ENCODE measurements at regions not wholly inside any gene's neighbourhood (a gene's known extent, or its start where the extent isn't known, plus 50 kb on each side); places are given as distances from the start of the nearest gene placed in this dataset.
"Not testable (repeated sequence)": the region's sequence is repeated elsewhere in the genome, so short reads cannot be mapped to it uniquely, and the experiment has no call there.

GRCh38 chr3:178140531-178141304, 395.5 kb upstream of the KCNMB2 start:
- Histone ChIP-seq H3K4me3 (no peak overlapping the region), H3K27me3 (ENCODE audit: low read depth) (no peaks in the 10 kb centered on the region), H3K4me1 (no peaks in the 10 kb centered on the region), H3K9me3 (replicated peaks) (no peaks in the 10 kb centered on the region), H3K27ac (replicated peaks) (no peak overlapping the region), H3K36me3 (no peaks in the 10 kb centered on the region)
- intact Hi-C loops (cut with micrococcal nuclease) = no loop called here
- DNase-seq = no peak
- TF ChIP-seq CTCF (IDR thresholded peaks at IDR 0.05; ENCODE audit: borderline replicate concordance) = no peak

- intact Hi-C loops (cut with micrococcal nuclease); H3K27me3 ChIP-seq (ENCODE audit: low read depth); DNase-seq; H3K4me3 ChIP-seq; H3K4me1 ChIP-seq; H3K36me3 ChIP-seq; H3K27ac ChIP-seq (replicated peaks); H3K9me3 ChIP-seq (replicated peaks): not testable (repeated sequence)
Measured at GRCh38 chr3:178141305-178141684, 394.9 kb upstream of the KCNMB2 start.

GRCh38 chr3:178146406-178146831, 389.8 kb upstream of the KCNMB2 start:
- H3K4me3 ChIP-seq = no peak overlapping the region
- intact Hi-C loops (cut with micrococcal nuclease) = no loop called here
- H3K36me3 ChIP-seq = no peaks in the 10 kb centered on the region
- no peak for TF ChIP-seq CTCF (IDR thresholded peaks at IDR 0.05; ENCODE audit: borderline replicate concordance)
- DNase-seq = no peak
- no peak overlapping the region for H3K27ac ChIP-seq (replicated peaks)
- no peaks in the 10 kb centered on the region for H3K4me1 ChIP-seq
- no peaks in the 10 kb centered on the region for H3K27me3 ChIP-seq (ENCODE audit: low read depth)
- H3K9me3 ChIP-seq (replicated peaks) = no peaks in the 10 kb centered on the region

GRCh38 chr3:178147001-178147400, 389.2 kb upstream of the KCNMB2 start:
- intact Hi-C loops (cut with micrococcal nuclease) = no loop called here
- no peak overlapping the region for H3K27ac ChIP-seq (replicated peaks)
- no peak for DNase-seq
- H3K4me1 ChIP-seq = no peaks in the 10 kb centered on the region
- H3K27me3 ChIP-seq (ENCODE audit: low read depth) = no peaks in the 10 kb centered on the region
- H3K4me3 ChIP-seq = no peak overlapping the region
- H3K9me3 ChIP-seq (replicated peaks) = no peaks in the 10 kb centered on the region
- TF ChIP-seq CTCF (IDR thresholded peaks at IDR 0.05; ENCODE audit: borderline replicate concordance) = no peak
- no peaks in the 10 kb centered on the region for H3K36me3 ChIP-seq

- Histone ChIP-seq H3K27me3 (ENCODE audit: low read depth) (no peaks in the 10 kb centered on the region), H3K27ac (replicated peaks) (no peak overlapping the region), H3K4me1 (no peaks in the 10 kb centered on the region), H3K4me3 (no peak overlapping the region), H3K36me3 (no peaks in the 10 kb centered on the region), H3K9me3 (replicated peaks) (no peaks in the 10 kb centered on the region)
- no peak for TF ChIP-seq CTCF (IDR thresholded peaks at IDR 0.05; ENCODE audit: borderline replicate concordance)
- intact Hi-C loops (cut with micrococcal nuclease) = no loop called here
- DNase-seq = no peak
Measured at GRCh38 chr3:178152031-178152806, 384.0 kb upstream of the KCNMB2 start.

- no peaks in the 10 kb centered on the region for H3K9me3 ChIP-seq (replicated peaks)
- TF ChIP-seq CTCF (IDR thresholded peaks at IDR 0.05; ENCODE audit: borderline replicate concordance) = no peak
- H3K4me3 ChIP-seq = no peak overlapping the region
- no peaks in the 10 kb centered on the region for H3K4me1 ChIP-seq
- H3K27ac ChIP-seq (replicated peaks) = no peak overlapping the region
- H3K36me3 ChIP-seq = no peaks in the 10 kb centered on the region
- DNase-seq = no peak
- intact Hi-C loops (cut with micrococcal nuclease) = no loop called here
- H3K27me3 ChIP-seq (ENCODE audit: low read depth) = no peaks in the 10 kb centered on the region
Measured at GRCh38 chr3:178152988-178153387, 383.2 kb upstream of the KCNMB2 start.

Measured in left ventricle myocardium inferior (tissue), 1 donor.